Activated T-helper 9 cell treated with anti-CD3 and anti-CD28 coated beads, Interleukin-2, amount 50 U/mL, for 16 hours (primary cell): ENCODE measurements at regions not wholly inside any gene's neighbourhood (a gene's known extent, or its start where the extent isn't known, plus 50 kb on each side); places are given as distances from the start of the nearest gene placed in this dataset.
"Not testable (repeated sequence)": the region's sequence is repeated elsewhere in the genome, so short reads cannot be mapped to it uniquely, and the experiment has no call there.

Experiments
- DNase-seq: peaks from one replicate; pipeline ENCODE4 v3.0.0-alpha.2; 2020; ENCODE audit warnings: low read depth

DNA sequence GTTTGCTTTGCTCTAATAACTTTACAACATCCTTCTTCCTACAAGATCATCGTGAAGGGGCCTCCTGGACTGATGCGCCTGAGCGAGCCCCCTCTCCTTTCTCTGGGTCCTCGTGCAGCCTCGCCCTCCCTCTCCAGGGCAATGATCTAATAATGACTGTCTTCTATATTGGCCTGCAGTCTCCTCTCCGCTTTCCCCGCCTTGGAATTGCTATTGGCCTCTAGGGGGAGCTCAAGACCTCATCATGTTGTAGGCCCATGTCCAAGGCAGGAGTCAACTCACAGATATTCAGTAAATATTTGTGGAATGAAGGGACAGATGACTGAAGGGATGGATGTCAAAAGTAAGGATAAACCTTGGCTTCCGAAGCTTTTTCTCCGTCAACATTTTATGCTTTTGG lies 1180.3 kb downstream of the TYW1 start:
- DNase-seq = no peak

DNA sequence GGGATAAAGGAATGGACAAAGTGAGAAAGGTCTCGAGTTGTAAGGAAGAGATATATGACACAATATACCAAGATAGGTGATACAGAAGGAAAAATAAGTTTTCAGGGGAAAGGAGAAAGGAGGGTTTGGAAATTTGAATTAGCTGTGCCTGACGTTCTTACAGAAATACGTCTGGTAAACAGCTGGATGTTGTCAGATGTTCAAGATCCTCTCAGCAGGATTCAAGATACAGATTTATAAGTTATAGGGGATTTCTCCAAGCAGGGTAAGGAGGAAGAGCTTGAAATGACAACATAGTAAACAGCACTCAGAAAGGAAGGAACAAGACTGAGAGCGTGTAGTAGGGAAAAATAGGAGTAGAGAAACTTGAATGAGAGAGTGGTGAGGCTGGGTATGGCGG lies 1184.1 kb downstream of the TYW1 start:
- no peak for DNase-seq

DNA sequence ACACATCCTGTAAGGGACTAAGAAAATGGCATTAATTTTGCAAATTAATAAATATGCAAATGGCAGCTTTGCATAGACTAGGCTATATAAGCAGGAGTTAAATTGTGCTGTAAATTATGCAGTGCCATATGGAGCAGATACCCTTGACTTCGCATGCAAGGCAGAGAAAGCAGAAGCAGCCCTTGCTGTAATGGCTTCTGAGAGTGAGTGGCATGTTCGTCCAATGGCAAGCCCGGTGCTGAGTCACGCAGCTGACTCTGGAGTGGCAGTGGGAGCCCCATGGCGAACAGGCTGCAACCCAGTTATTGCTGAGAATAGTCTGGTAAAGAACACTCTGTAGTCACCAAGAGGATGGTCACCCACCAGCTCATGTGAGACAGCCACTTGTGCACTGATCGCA lies 1186.5 kb downstream of the TYW1 start:
- no peak for DNase-seq

DNA sequence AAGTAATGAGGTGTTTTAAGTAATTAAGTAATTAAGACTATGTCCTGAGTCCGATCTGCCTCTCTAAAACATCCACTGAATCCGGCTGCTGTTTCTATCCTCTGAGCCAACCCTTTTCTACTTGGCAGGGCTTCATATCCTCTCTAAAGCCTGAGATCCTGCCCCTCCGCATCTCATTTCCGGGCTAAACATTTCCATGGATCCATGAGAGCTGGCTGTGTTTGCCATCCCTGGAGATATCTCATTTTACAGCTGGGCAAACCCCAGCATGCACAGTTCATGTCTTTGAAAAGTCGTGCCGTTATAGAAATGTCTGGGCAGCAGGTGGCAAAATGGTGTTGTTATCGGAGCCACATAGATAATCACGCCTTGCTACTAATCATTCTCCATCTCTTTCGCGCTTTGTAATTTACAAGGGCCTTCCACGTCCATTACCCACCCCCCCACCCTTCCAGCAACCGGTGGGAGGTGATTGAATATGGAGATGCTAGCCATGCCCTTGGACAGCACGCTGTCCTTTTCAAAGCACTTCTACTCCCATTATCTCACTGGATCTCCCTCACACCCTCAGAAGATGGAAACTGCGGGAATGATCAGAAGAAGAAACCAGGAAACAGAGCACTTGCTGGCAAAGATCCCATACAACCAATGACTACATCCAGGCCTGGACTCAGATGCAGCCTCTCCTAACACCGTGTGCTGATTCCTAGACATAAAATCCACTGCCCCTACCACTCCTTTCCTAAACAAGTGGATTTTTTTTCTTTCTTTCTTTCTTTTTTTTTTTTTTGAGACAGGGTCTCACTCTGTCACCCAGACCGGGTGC lies 1189.2 kb downstream of the TYW1 start:
- no peak for DNase-seq

DNA sequence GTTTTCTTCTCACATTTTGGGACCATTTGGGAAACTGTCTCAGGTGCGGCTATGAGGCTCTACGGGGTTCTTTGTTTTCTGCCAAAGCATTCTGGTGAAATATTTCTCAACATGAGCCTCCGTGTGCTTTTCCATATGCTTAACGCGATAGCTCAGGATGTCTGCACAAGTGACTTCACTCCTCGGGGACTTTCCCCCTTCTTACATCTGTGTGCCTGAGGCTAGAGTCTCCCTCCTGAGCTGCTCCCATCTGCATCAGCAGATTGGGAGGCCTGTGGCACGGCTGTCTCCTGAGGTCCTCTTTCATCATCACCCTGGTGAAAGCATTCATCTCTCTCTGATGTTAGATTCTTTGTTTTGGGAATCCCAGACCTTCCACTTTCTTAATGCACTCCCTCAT lies 1190.9 kb downstream of the TYW1 start:
- DNase-seq = no peak

DNA sequence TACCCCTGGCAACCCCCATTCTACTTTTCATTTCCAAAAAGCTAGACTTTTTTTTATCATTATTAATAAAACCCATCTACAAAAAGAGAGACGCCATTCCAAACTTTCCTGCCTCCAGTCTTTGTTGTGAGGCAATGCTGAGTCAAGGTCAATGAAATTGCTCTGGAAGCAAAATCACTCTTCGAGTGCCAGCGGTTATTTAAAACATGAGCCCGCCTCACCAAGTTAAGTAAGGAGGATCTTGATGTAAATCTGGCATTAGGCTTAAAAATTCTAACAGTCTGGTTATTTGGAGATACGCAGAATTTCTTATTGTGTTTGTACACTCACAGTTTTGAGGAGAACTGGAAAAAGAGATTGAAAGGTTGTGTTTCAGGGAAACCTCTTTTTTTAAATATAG lies 1196.3 kb downstream of the TYW1 start:
- no peak for DNase-seq

DNA sequence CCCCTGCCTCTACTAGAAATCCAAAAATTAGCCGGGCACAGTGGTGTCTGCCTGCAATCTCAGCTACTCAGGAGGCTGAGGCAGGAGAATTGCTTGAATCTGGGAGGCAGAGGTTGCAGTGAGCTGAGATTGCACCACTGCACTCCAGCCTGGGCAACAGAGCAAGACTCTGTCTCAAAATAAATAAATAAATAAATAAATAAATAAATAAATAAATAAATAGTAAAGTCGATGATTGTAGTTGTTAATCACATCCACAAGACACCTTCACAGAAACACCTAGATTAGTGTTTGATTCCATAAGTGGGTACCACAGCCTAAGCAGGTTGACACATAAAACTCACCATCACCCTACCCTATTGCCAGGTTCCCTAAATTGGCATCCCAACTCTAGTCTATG lies 1199.0 kb downstream of the TYW1 start:
- not testable (repeated sequence) for DNase-seq

DNA sequence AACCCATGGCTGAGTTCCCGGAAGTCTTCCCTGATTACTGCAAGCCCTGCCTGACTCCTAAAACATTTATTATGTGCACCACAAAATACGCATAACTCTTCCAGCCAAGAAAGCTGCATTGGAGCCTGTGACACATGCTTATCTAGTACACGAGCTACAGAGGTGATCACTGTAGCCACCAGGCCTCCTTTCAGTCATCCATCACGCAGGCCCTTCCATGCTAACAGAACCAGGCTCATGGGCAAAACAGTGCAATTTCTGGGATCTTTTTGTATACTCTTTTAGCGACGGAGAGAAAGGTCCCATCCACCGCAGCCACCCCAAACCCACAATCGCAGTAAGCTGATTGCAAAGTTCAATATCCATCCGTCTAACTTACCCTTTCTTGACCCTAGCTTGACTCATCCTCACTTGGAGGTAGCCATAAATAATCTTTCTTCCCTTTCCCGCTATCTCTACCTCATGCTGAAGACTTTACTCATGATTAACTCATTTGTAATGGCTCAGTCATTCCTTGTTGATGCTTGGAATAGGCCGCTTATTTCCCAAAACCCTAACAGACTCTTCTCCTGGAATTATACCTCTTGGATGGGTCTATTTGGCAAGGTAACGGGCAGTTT lies 1203.5 kb downstream of the TYW1 start:
- no peak for DNase-seq

DNA sequence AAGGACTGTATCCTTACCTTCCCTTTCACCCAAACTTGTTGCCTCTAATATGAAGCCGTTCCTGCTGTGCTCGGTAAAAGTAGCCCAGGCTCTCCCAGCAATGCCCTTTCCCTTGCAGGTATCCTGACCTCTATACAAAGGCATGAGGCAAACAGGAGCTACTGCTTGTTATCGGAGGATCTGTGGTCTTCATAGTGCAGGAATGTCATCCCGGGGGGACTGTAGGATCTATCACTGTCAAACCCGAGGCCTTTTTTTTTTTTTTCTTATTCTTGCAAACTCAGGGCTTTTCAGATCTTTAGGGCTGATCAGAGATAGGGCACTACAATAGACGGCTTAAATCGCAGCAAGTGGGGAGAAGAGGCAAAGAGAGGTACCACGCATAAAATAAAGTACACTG lies 1206.6 kb downstream of the TYW1 start:
- no peak for DNase-seq

DNA sequence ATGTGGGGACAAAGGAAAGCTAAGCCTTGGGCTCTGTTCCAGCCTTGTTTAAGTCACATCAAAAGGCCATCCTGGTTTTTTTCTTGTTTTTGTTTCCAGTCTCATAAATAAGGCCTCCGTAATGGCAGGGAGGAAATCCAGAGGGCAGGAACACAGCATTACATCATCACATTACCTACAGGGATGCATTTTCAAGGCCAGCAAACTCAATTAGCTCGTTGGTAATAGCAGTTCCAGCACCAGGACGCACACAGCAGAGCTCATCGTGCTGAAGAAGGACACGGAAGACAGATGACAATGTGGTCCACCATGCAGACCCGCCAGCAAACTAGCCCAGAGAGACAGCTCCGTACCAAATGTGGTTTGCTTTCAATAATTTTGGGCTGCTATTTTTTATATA lies 1209.2 kb downstream of the TYW1 start:
- no peak for DNase-seq

DNA sequence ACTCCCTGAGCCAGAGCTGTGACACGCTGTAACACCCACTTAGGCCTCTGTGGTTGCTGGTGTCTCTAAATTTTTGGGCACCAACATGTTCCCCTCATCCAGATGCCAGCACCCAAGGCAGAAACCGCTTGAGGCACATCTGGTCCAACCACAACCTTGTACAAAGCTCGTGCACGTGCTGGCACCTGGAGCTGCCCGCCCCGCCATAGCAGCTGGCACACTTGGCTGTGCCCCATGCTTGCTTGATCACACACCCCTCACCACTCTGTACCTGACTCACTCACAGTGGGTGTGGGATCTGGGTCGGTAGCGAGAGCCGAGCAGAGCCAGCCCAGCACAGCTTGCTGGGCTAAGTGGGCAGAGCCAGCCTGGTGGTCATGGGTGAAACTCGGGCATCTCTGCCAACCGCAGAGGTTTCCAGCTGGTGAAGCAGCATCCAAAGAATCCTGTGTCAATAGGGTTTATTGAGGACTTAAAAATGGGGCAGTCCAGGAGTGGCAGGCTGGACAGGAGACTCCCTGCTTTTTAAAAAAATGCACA lies 1210.4 kb downstream of the TYW1 start:
- DNase-seq = no peak

DNA sequence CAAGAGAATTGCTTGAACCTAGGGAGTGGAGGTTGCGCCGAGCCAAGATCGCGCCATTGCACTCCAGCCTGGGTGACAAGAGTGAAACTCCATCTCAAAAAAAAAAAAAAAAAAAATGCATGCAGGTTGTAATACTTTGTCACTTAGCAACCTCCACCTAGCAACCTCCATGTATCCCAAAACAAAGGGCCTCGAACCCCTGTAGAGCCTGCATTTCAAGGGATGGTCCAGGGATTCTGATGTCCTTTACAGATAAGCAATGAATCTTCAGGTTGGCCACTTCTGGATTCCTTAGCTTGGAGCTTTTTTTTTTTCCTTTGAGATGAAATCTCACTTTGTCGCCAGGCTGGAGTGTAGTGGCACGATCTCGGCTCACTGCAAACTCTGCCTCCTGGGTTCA lies 1211.0 kb downstream of the TYW1 start:
- no peak for DNase-seq

DNA sequence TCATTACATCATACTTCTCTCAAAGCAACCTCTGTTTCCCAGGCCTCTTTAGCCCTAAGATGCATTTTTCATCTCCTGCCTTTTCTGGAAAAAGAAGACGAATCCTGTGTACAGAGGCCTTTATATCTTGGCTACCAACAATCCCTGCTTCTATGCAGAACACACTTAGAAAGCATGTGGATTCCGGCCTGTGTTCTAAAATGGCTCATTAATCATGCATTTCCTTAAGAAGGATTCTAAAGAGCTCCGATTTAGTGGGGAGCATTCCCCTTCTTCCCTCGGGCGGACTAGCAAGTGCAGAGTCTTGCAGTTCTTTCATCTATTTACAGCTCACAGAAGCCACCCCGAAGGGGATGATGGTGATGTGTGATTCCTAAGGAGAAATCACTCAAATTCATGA lies 1212.9 kb downstream of the TYW1 start:
- no peak for DNase-seq

DNA sequence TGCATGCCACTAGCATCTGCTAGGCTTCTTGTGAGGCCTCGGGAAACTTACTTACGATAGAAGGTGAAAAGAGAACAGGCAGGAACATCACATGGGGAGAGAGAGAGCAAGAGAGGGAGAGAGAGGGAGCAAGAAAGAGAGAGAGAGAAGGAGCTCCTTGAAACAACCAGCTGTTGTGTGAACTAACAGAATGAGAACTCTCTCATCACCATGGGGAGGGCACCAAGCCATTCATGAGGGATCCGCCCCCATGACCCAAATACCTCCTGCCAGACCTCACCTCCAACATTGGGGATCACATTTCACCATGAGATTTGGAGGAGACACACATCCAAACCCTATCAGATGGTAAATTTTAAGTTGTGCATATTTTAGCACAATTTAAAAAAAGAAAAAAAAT lies 1217.2 kb downstream of the TYW1 start:
- DNase-seq = no peak

DNA sequence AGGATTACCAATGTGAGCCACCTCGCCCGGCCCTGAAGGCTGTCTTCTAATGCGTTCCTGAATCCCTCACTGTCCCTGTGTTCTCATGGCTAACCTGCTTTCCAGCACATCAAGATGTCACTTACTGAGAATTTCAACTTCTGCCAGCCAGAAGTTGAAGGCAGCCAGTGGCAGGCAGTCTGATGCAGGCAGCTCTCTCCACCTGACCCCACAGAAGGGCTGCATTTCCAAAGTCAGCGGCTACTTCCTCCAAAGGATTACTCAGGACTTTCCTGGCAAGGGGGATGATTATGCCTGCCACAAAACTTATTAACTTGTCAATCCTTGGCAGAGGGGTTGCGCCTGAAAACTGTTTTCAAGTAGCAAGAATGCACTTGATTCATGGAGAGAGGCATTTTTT lies 1219.4 kb downstream of the TYW1 start:
- DNase-seq = no peak

DNA sequence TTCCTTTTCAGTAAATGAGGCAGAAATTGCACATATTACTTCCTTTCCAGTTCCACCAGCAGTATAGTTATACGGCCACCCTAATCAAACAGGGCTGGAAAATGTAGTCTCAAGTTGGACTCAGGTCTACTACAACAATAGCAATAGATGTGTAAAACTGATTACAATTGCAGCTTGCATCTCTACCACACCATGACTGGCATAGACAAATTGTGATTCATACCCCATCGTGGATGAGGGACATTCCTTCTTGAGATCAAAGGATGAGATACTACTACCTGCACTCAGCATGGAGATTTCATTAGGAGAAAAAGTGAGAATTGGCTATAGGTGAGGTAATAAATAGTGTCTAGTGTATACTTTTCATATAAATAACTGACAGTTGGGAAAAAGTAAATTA lies 1220.8 kb downstream of the TYW1 start:
- DNase-seq = no peak

DNA sequence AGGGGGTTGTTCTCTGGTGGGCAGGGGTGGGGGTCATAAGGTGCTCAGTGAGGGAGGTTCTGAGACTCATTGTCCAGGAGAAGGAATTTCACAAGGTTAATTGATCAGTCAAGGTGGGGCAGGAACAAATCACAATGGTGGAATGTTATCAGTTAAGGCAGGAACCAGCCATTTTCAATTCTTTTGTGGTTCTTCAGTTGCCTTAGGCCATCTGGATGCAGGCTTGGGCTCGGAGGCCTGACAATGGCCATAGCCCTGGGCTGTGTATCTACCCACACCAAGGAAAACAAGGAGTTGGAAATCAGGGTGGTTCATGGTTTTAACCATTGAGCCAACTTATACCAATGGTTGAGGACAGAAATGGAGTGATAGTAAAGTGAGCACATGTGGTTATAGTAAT lies 1221.8 kb downstream of the TYW1 start:
- no peak for DNase-seq

DNA sequence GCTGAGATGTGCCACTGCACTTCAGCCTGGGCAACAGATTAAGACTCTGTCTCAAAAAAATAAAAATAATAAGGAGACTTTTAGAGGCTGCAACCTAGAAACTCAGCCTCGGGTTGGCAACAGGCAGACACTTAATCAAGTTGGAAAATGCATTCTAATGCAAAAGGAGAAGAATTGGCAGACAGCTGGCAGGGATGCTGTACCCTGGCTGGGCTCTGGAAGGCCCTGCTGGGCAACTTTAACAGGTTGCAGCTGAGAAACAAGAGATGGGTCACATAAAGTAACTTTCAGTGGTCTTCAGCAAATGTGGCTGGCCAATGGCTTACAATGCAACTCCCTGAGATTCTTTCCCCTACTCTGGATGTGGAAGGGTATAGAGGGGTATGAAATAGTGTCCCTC lies 1225.7 kb downstream of the TYW1 start:
- DNase-seq = no peak

DNA sequence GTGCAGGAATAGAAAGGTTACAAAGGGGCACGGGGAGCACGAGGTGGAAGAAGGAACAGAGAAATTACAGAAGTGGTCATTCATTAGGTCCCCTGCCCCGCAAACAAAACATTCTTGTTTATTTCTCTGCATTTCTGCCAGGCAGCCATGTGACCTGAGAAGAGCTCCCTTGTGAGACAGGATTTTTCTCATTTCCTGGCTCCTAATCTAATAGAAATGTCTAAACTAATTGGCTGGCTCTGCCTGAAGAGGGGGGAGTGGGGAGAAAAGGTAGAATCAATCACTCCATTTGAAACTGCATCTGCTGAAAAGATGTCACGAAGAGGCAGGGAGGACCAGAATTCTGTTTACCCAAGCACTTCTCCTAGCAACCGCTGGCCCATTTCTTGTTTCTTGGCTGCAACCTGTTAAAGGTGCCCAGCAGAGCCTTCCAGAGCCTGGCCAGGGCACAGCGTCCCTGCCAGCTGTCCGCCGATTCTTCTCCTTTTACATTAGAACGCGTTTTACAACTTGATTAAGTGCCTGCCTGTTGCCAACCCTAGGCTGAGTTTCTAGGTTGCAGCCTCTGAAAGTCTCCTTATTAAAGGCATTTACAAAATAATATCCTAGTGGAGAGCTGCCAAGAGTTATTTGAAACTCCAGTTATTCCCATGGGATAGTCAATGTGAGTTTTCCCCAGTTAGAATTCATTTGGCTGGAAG lies 1227.6 kb downstream of the TYW1 start:
- DNase-seq = no peak

DNA sequence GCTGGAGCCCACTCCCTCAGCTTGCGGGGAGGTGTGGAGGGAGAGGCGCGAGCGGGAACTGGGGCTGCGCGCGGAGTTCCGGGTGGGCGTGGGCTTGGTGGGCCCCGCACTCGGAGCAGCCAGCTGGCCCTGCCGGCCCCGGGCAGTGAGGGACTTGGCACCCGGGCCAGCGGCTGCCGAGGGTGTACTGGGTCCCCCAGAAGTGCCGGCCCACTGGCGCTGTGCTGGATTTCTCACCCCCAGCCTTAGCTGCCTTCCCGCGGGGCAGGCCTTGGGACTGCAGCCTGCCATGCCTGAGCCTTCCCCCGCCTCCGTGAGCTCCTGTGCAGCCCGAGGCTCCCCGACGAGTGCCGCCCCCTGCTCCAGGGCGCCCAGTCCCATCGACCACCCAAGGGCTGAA lies 1234.4 kb downstream of the TYW1 start:
- not testable (repeated sequence) for DNase-seq

DNA sequence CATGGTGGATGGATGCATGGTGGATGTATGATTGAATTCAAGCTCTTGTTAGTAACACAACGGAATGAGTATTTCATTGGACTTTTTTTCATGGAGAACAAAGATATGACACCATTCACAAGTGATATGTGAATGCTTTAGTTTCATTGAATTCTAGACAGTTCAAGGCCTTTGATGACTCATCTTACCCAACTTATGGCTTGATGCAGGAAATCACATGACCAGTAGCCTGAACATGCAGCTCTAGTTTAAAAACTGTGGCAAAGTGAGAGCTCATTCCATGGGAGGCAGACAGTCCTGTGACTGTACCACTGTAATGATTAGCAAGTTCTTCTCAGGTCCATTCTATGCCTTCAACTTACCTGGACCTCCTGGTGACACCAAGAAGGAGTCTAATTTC lies 1239.3 kb downstream of the TYW1 start:
- DNase-seq = no peak

DNA sequence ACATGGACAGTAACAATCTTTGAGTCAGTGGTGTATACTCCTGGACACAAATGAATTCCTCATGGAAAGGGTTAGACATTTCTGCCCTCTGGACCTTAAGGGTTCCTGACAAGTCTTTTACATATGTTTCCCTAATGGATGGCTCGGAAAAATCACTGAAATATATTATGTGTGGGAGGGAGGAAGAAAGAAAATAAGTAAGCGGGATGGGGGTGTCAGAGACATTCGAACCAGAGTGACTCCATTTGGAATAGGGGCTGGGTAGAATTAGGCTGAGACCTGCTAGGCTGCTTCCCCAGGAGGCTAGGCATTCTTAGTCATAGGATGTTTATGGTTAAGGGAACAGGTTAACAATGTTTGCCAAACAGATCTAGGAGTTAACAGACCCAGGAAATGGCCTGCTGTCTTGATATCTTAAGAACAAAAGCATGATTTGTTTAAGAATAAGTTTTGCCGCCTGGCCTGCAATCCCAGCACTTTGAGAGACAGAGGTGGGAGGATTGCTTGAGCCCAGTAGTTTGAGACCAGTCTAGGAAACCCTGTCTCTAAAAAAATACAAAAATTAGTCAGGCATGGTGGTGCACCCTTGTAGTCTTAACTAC lies 1241.7 kb downstream of the TYW1 start:
- no peak for DNase-seq

DNA sequence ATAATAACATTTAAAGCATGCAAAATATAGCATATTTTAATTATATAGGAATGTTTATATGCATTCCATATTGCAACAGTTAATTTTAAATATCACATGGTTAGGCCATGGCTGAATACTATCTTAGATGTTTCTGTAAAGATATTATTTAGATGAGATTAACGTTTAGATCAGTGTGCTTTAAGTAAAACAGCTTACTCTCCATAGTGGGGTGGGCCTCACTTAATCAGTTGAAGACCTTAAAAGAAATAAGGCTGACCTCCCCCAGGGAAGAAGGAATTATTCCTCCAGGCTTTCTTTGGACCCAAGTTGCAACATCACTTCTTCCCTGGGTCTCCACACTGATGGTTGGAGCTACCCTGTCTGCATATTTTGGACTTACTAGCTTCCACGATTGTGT lies 1246.5 kb downstream of the TYW1 start:
- DNase-seq = no peak
